Mesenchymal stem cell (in vitro differentiated cells and primary cell): ENCODE measurements at regions not wholly inside any gene's neighbourhood (a gene's known extent, or its start where the extent isn't known, plus 50 kb on each side); places are given as distances from the start of the nearest gene placed in this dataset.
A peak's percentile ranks its signal among the peaks of the same experiment; 100 is the strongest.

Experiments used
- DNase-seq: peaks from one replicate; pipeline ENCODE4 v3.0.0-alpha.2; 2013
- H2AFZ ChIP-seq: one replicate; pipeline ENCODE4 v1.6.1; 2013; ENCODE audit warnings: low read depth, mild to moderate bottlenecking, control low read depth, inconsistent platforms, low read length, moderate library complexity
- H2AK5ac ChIP-seq: 2 replicates; pipeline ENCODE4 v1.6.1; 2013; ENCODE audit warnings: low read length, moderate library complexity, mild to moderate bottlenecking, inconsistent platforms; ENCODE audit not compliant: severe bottlenecking
- H2BK120ac ChIP-seq: one replicate; pipeline ENCODE4 v1.6.1; 2013; ENCODE audit warnings: low read depth, mild to moderate bottlenecking, inconsistent platforms, low read length, moderate library complexity
- H2BK12ac ChIP-seq, 2 experiments: one replicate each; pipeline ENCODE4 v1.6.1; 2013; ENCODE audit warnings: inconsistent platforms in 2 of 2, low read length in 2 of 2, mild to moderate bottlenecking in 2 of 2, moderate library complexity in 2 of 2, control low read depth in 1 of 2
- H2BK15ac ChIP-seq: one replicate; pipeline ENCODE4 v1.6.1; 2013; ENCODE audit warnings: mild to moderate bottlenecking, low read depth, inconsistent platforms; ENCODE audit not compliant: poor library complexity, severe bottlenecking
- H2BK5ac ChIP-seq: 2 replicates; pipeline ENCODE4 v1.6.1; 2013; ENCODE audit warnings: low read depth, mild to moderate bottlenecking, low read length, control low read depth, inconsistent platforms; ENCODE audit not compliant: poor library complexity, severe bottlenecking
- H3K14ac ChIP-seq, 2 experiments: one replicate each; pipeline ENCODE4 v1.6.1; 2013; ENCODE audit warnings: inconsistent platforms in 2 of 2, low read length in 2 of 2, control low read depth in 1 of 2, mild to moderate bottlenecking in 1 of 2, moderate library complexity in 1 of 2
- H3K18ac ChIP-seq, 2 experiments: one replicate each; pipeline ENCODE4 v1.6.1; 2013; ENCODE audit warnings: inconsistent platforms in 2 of 2, low read length in 2 of 2, control low read depth in 1 of 2, low read depth in 1 of 2, mild to moderate bottlenecking in 1 of 2
- H3K23ac ChIP-seq, 2 experiments: one replicate each; pipeline ENCODE4 v1.6.1; 2013; ENCODE audit warnings: inconsistent platforms in 2 of 2, low read length in 2 of 2, mild to moderate bottlenecking in 2 of 2, moderate library complexity in 2 of 2, control low read depth in 1 of 2
- H3K27ac ChIP-seq: 2 replicates; pipeline ENCODE4 v1.5.1; 2013; ENCODE audit warnings: mild to moderate bottlenecking, moderate library complexity, low read length, control low read depth, inconsistent platforms; ENCODE audit not compliant: poor library complexity, severe bottlenecking
- H3K27me3 ChIP-seq, 2 experiments: 2 replicates each; pipeline versions ENCODE4 v1.6.1 to v1.7.0; 2013; ENCODE audit warnings: low read length in 2 of 2, mild to moderate bottlenecking in 2 of 2, moderate library complexity in 2 of 2, control low read depth in 1 of 2, inconsistent platforms in 1 of 2; ENCODE audit not compliant: control insufficient read depth in 1 of 2, insufficient read depth in 1 of 2
- H3K36me3 ChIP-seq, 2 experiments: 2 replicates each; pipeline versions ENCODE4 v1.6.1 to v1.7.0; 2013; ENCODE audit warnings: low read length in 2 of 2, control low read depth in 1 of 2, inconsistent platforms in 1 of 2, low read depth in 1 of 2, mild to moderate bottlenecking in 1 of 2; ENCODE audit not compliant: insufficient read depth in 2 of 2, control insufficient read depth in 1 of 2
- H3K4ac ChIP-seq, 2 experiments: one replicate each; pipeline ENCODE4 v1.6.1; 2013; ENCODE audit warnings: inconsistent platforms in 2 of 2, low read length in 2 of 2, mild to moderate bottlenecking in 2 of 2, moderate library complexity in 2 of 2, control low read depth in 1 of 2, low read depth in 1 of 2
- H3K4me1 ChIP-seq: 2 replicates; pipeline ENCODE4 v1.6.1; 2013; ENCODE audit warnings: low read depth, low read length, control low read depth; ENCODE audit not compliant: control insufficient read depth, insufficient read depth
- H3K4me2 ChIP-seq: 2 replicates; pipeline ENCODE4 v1.6.1; 2013; ENCODE audit warnings: low read length, mild to moderate bottlenecking, inconsistent platforms; ENCODE audit not compliant: poor library complexity, severe bottlenecking
- H3K4me3 ChIP-seq, 2 experiments: 2 replicates each; pipeline versions ENCODE4 v1.5.1 to v1.7.0; 2013; ENCODE audit warnings: low read length in 2 of 2, mild to moderate bottlenecking in 2 of 2, control low read depth in 1 of 2, low read depth in 1 of 2; ENCODE audit not compliant: insufficient read depth in 1 of 2
- H3K79me1 ChIP-seq: replicated peaks from 2 replicates; pipeline ENCODE4 v1.6.1; 2013; ENCODE audit warnings: mild to moderate bottlenecking, control low read depth, low read length, inconsistent platforms; ENCODE audit not compliant: poor library complexity, severe bottlenecking
- H3K9ac ChIP-seq: 2 replicates; pipeline ENCODE4 v1.7.0; 2013; ENCODE audit warnings: mild to moderate bottlenecking, low read length, moderate library complexity
- H3K9me3 ChIP-seq: 2 replicates; pipeline ENCODE4 v1.7.0; 2013; ENCODE audit warnings: mild to moderate bottlenecking, low read length; ENCODE audit not compliant: control insufficient read depth
- H4K8ac ChIP-seq: one replicate; pipeline ENCODE4 v1.6.1; 2013; ENCODE audit warnings: inconsistent platforms, mild to moderate bottlenecking, low read length, moderate library complexity
- H4K91ac ChIP-seq: one replicate; pipeline ENCODE4 v1.6.1; 2013; ENCODE audit warnings: mild to moderate bottlenecking, low read length, inconsistent platforms
- WGBS: methylation state at CpG from one replicate; pipeline ENCODE4 v1.1.7; 2013; ENCODE audit warnings: mixed read lengths; 5-methylcytosine and 5-hydroxymethylcytosine counted together

GRCh38 chr1:36614571-36614970 is 131.9 kb upstream of the CSF3R start:
- H3K9me3 ChIP-seq, result no peaks in the 10 kb centered on the region
- DNase-seq, result no peak
- H3K4me3 ChIP-seq, result no peak overlapping the region
- H2AK5ac ChIP-seq, result no peak overlapping the region
- no peaks in the 10 kb centered on the region for H3K4me1 ChIP-seq
- no peak overlapping the region for H3K4me2 ChIP-seq
- no peak overlapping the region for H2BK15ac ChIP-seq
- H2AFZ ChIP-seq, result no peak overlapping the region
- H4K8ac ChIP-seq, result no peak overlapping the region
- no peak overlapping the region for H3K14ac ChIP-seq
- H3K4ac ChIP-seq, result no peak overlapping the region
- H3K18ac ChIP-seq, result no peak overlapping the region
- peaks cover 0 to 45% of the 10 kb centered on the region in 2 experiments for H3K27me3 ChIP-seq
- H3K79me1 ChIP-seq, result no peaks in the 10 kb centered on the region
- WGBS, result 81% methylated on average over 3 of the region's 3 CpGs
- H4K91ac ChIP-seq, result no peak overlapping the region
- H3K36me3 ChIP-seq, result no peaks in the 10 kb centered on the region
- no peak overlapping the region for H2BK12ac ChIP-seq
- no peak overlapping the region for H2BK5ac ChIP-seq
- no peak overlapping the region for H3K27ac ChIP-seq
- no peak overlapping the region for H3K9ac ChIP-seq
- no peak overlapping the region for H3K23ac ChIP-seq
- H2BK120ac ChIP-seq, result no peak overlapping the region

GRCh38 chr1:36613721-36614120 is 131.0 kb upstream of the CSF3R start:
- no peak overlapping the region for H2BK5ac ChIP-seq
- no peak overlapping the region for H2AK5ac ChIP-seq
- peak overlapping the region in 1 of 2 experiments; percentile 93 for H3K14ac ChIP-seq
- no peak overlapping the region for H3K27ac ChIP-seq
- no peak overlapping the region for H2AFZ ChIP-seq
- no peak overlapping the region for H4K91ac ChIP-seq
- H3K18ac ChIP-seq, result no peak overlapping the region
- H3K4me3 ChIP-seq, result no peak overlapping the region
- no peaks in the 10 kb centered on the region for H3K4me1 ChIP-seq
- no peaks in the 10 kb centered on the region for H3K36me3 ChIP-seq
- no peaks in the 10 kb centered on the region for H3K9me3 ChIP-seq
- H3K23ac ChIP-seq, result peak overlapping the region in 1 of 2 experiments; percentile 57
- no peak overlapping the region for H2BK15ac ChIP-seq
- WGBS, result 62% methylated on average over 3 of the region's 3 CpGs
- H4K8ac ChIP-seq, result no peak overlapping the region
- H3K4ac ChIP-seq, result no peak overlapping the region
- H3K4me2 ChIP-seq, result no peak overlapping the region
- H2BK120ac ChIP-seq, result no peak overlapping the region
- peaks cover 0 to 45% of the 10 kb centered on the region in 2 experiments for H3K27me3 ChIP-seq
- H3K9ac ChIP-seq, result no peak overlapping the region
- no peak overlapping the region for H2BK12ac ChIP-seq
- no peak for DNase-seq
- no peaks in the 10 kb centered on the region for H3K79me1 ChIP-seq

GRCh38 chr1:36612881-36613280 is 130.2 kb upstream of the CSF3R start:
- H3K23ac ChIP-seq, result no peak overlapping the region
- no peak overlapping the region for H2BK5ac ChIP-seq
- H3K4me1 ChIP-seq, result no peaks in the 10 kb centered on the region
- no peak overlapping the region for H3K18ac ChIP-seq
- no peak for DNase-seq
- H3K36me3 ChIP-seq, result no peaks in the 10 kb centered on the region
- H2BK12ac ChIP-seq, result no peak overlapping the region
- no peaks in the 10 kb centered on the region for H3K79me1 ChIP-seq
- no peak overlapping the region for H3K9ac ChIP-seq
- H3K9me3 ChIP-seq, result no peaks in the 10 kb centered on the region
- WGBS, result 38% methylated on average over 8 of the region's 8 CpGs
- H3K27ac ChIP-seq, result no peak overlapping the region
- no peak overlapping the region for H2AK5ac ChIP-seq
- no peak overlapping the region for H2BK15ac ChIP-seq
- no peak overlapping the region for H3K4ac ChIP-seq
- no peak overlapping the region for H4K8ac ChIP-seq
- no peak overlapping the region for H2AFZ ChIP-seq
- H2BK120ac ChIP-seq, result no peak overlapping the region
- peaks cover 0 to 40% of the 10 kb centered on the region in 2 experiments for H3K27me3 ChIP-seq
- H3K4me3 ChIP-seq, result no peak overlapping the region
- no peak overlapping the region for H3K4me2 ChIP-seq
- H3K14ac ChIP-seq, result no peak overlapping the region
- H4K91ac ChIP-seq, result no peak overlapping the region

- no peak overlapping the region for H4K8ac ChIP-seq
- no peak overlapping the region for H2BK5ac ChIP-seq
- H3K9ac ChIP-seq, result no peak overlapping the region
- H3K27ac ChIP-seq, result no peak overlapping the region
- no peak overlapping the region for H4K91ac ChIP-seq
- H3K36me3 ChIP-seq, result no peaks in the 10 kb centered on the region
- no peak for DNase-seq
- no peak overlapping the region for H2BK12ac ChIP-seq
- 81% methylated on average over 10 of the region's 10 CpGs for WGBS
- H3K4me1 ChIP-seq, result no peaks in the 10 kb centered on the region
- H3K23ac ChIP-seq, result no peak overlapping the region
- H3K27me3 ChIP-seq, result peaks cover 0 to 39% of the 10 kb centered on the region in 2 experiments
- no peak overlapping the region for H3K4me3 ChIP-seq
- no peaks in the 10 kb centered on the region for H3K79me1 ChIP-seq
- no peak overlapping the region for H2BK120ac ChIP-seq
- no peaks in the 10 kb centered on the region for H3K9me3 ChIP-seq
- no peak overlapping the region for H3K18ac ChIP-seq
- no peak overlapping the region for H2BK15ac ChIP-seq
- H2AK5ac ChIP-seq, result no peak overlapping the region
- no peak overlapping the region for H3K4ac ChIP-seq
- no peak overlapping the region for H2AFZ ChIP-seq
- no peak overlapping the region for H3K4me2 ChIP-seq
- H3K14ac ChIP-seq, result no peak overlapping the region
These were observed 129.4 kb upstream of the CSF3R start for GRCh38 chr1:36612121-36612520.
